ENCODE measurements at regions not wholly inside any gene's neighbourhood (a gene's known extent, or its start where the extent isn't known, plus 50 kb on each side); places are given as distances from the start of the nearest gene placed in this dataset.

DNA sequence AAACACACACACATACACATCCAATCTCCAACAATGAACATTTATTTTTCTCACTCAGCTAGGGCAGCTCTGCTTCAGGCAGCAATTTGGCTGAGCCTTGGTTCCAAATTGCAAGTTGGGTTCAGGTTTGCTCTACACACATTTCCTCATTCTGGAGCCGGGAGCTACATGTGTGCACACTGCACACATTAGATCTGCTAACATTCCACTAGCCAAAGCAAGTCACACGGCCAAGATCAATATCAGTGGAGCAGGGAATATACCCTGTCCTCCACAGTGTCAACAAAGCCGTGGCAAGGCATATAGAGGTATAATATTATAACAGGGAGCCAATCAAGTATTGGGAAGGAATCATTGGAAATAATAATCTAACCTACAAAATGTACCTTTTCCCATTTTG is 57.5 kb upstream of the PPP1R3C start:
- peak; percentile 40 for ATAC-seq
- H3K36me3 ChIP-seq (replicated peaks in 1 of 2; ENCODE audit: insufficient read depth in 1 of 2, low read depth in 2 of 2): no peaks in the 10 kb centered on the region
- no peaks in the 10 kb centered on the region for H3K9me3 ChIP-seq
- intact Hi-C loops (cut with DNase I): no loop called here
- H3K27me3 ChIP-seq: no peaks in the 10 kb centered on the region
- H3K4me1 ChIP-seq: no peaks in the 10 kb centered on the region
- H3K4me3 ChIP-seq: no peak overlapping the region
- WGBS, 2 donors: 34 to 35% methylated on average over 3 of the region's 3 CpGs
- no peak for DNase-seq
- no peak overlapping the region for H3K27ac ChIP-seq
- TF ChIP-seq, protein P1, sequence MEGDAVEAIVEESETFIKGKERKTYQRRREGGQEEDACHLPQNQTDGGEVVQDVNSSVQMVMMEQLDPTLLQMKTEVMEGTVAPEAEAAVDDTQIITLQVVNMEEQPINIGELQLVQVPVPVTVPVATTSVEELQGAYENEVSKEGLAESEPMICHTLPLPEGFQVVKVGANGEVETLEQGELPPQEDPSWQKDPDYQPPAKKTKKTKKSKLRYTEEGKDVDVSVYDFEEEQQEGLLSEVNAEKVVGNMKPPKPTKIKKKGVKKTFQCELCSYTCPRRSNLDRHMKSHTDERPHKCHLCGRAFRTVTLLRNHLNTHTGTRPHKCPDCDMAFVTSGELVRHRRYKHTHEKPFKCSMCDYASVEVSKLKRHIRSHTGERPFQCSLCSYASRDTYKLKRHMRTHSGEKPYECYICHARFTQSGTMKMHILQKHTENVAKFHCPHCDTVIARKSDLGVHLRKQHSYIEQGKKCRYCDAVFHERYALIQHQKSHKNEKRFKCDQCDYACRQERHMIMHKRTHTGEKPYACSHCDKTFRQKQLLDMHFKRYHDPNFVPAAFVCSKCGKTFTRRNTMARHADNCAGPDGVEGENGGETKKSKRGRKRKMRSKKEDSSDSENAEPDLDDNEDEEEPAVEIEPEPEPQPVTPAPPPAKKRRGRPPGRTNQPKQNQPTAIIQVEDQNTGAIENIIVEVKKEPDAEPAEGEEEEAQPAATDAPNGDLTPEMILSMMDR (IDR thresholded peaks at IDR 0.05): no peak
- no peak for TF ChIP-seq POLR2A (IDR thresholded peaks at IDR 0.05)

DNA sequence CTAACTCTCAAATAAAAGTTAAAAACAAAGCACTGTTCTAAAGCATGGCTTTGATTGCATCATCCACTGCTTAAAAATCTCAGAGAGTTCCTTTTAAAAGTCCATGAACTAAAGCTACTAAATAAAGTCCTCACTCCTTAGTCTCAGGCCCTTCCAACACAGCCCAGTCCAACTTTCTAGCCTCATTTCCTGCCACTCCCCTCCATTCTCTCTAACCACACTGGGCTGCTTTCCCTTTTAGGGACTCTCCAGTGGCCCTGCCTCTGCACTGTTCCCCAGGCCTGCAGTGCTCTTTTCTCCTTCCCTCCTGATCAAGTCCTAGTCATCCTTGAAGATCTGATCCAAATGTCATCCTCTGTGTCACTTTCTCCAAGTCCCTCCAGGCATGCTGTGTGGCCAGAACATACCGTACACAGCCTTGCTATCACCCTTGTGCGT is 56.9 kb upstream of the PPP1R3C start:
- Histone ChIP-seq H3K4me1 (no peaks in the 10 kb centered on the region), H3K9me3 (no peaks in the 10 kb centered on the region), H3K36me3 (replicated peaks in 1 of 2; ENCODE audit: insufficient read depth in 1 of 2, low read depth in 2 of 2) (no peaks in the 10 kb centered on the region), H3K27me3 (no peaks in the 10 kb centered on the region), H3K27ac (no peak overlapping the region), H3K4me3 (no peak overlapping the region)
- 94 to 96% methylated on average over 2 of the region's 2 CpGs for WGBS, 2 donors
- no peak for DNase-seq
- intact Hi-C loops (cut with DNase I): no loop called here
- no peak for ATAC-seq
- TF ChIP-seq POLR2A (IDR thresholded peaks at IDR 0.05): no peak
- TF ChIP-seq, protein P1 (IDR thresholded peaks at IDR 0.05): no peak

DNA sequence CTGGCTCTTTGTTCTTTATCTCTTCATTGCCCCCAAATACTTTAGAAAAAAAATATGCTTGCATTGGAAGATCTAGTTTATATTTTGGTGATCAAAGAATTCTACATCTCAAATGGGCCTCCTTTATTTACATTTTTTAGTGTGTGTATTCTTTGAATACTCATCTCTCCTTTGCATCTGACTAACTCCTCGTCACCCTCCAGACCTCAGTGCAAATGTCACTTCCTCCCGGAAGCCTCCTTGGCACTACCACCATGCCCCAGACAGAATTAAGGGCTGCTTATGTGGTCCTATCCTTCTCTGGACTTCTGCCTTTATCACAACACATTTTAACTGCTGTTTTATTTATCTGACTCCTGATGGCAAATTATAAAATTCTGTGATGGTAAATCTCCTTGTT is 52.0 kb upstream of the PPP1R3C start:
- H3K4me3 ChIP-seq: no peak overlapping the region
- H3K4me1 ChIP-seq: no peaks in the 10 kb centered on the region
- ATAC-seq (no peak), DNase-seq (no peak)
- intact Hi-C loops (cut with DNase I): no loop called here
- H3K36me3 ChIP-seq (replicated peaks in 1 of 2; ENCODE audit: insufficient read depth in 1 of 2, low read depth in 2 of 2): no peaks in the 10 kb centered on the region
- no peak overlapping the region for H3K27ac ChIP-seq
- WGBS, 2 donors: 39 to 85% methylated on average over 2 of the region's 2 CpGs
- TF ChIP-seq, protein P1 (IDR thresholded peaks at IDR 0.05): no peak
- TF ChIP-seq POLR2A (IDR thresholded peaks at IDR 0.05): no peak
- no peaks in the 10 kb centered on the region for H3K9me3 ChIP-seq
- no peaks in the 10 kb centered on the region for H3K27me3 ChIP-seq

DNA sequence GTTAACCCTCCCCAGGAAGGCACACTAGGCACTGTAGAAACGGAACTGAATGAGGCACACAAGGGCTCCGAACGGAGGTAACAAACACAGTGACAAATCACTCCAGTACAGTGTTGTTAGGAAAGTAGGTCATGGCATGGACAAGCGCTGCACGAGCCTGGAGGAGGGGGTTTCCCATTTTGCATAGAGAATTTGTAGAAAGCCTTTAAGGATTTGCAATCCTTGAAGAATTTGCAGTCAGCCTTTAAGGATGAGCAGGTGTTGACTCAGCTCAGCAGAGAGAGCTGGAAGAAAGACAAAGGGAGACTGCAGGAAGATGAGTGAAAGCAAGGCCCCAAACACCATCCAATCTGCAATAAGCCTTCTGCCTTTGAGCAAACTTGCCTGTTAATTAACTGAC is 51.1 kb upstream of the PPP1R3C start:
- no peaks in the 10 kb centered on the region for H3K27me3 ChIP-seq
- H3K36me3 ChIP-seq (replicated peaks in 1 of 2; ENCODE audit: insufficient read depth in 1 of 2, low read depth in 2 of 2): no peaks in the 10 kb centered on the region
- TF ChIP-seq, protein P1 (IDR thresholded peaks at IDR 0.05): no peak
- no peak for TF ChIP-seq POLR2A (IDR thresholded peaks at IDR 0.05)
- H3K4me3 ChIP-seq: no peak overlapping the region
- ATAC-seq (no peak), DNase-seq (no peak)
- H3K27ac ChIP-seq: no peak overlapping the region
- WGBS, 2 donors: 59 to 65% methylated on average over 5 of the region's 5 CpGs
- H3K9me3 ChIP-seq: no peaks in the 10 kb centered on the region
- H3K4me1 ChIP-seq: no peaks in the 10 kb centered on the region
- intact Hi-C loops (cut with DNase I): no loop called here

DNA sequence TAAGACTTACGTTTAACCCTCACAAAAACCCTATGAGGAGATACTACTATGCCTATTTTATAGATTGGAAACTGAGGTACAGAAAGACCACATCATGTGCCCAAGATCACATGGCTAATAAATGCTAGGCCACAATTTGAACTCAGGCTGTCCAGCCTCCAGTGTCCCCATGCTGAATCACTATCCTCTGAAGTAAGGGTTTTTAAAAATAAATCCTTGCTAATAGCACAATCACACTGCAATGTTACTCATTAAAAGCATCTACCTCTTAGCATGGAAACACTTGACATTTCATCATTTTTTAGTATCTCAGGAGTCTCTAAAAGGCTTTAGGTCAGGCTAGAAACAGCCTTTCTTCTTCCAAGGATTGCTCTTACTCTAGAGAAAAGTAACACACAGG is 50.0 kb upstream of the PPP1R3C start:
- no peak overlapping the region for H3K4me3 ChIP-seq
- no peaks in the 10 kb centered on the region for H3K4me1 ChIP-seq
- intact Hi-C loops (cut with DNase I): no loop called here
- H3K9me3 ChIP-seq: no peaks in the 10 kb centered on the region
- H3K27ac ChIP-seq: no peak overlapping the region
- 60 to 97% methylated on average over 1 of the region's 1 CpG for WGBS, 2 donors
- DNase-seq: no peak
- no peak for ATAC-seq
- H3K36me3 ChIP-seq (replicated peaks in 1 of 2; ENCODE audit: insufficient read depth in 1 of 2, low read depth in 2 of 2): no peaks in the 10 kb centered on the region
- TF ChIP-seq, protein P1 (IDR thresholded peaks at IDR 0.05): no peak
- no peak for TF ChIP-seq POLR2A (IDR thresholded peaks at IDR 0.05)
- H3K27me3 ChIP-seq: no peaks in the 10 kb centered on the region
